ENCODE measurements at regions not wholly inside any gene's neighbourhood (a gene's known extent, or its start where the extent isn't known, plus 50 kb on each side); places are given as distances from the start of the nearest gene placed in this dataset.
"Not testable (repeated sequence)": the region's sequence is repeated elsewhere in the genome, so short reads cannot be mapped to it uniquely, and the experiment has no call there.

DNA sequence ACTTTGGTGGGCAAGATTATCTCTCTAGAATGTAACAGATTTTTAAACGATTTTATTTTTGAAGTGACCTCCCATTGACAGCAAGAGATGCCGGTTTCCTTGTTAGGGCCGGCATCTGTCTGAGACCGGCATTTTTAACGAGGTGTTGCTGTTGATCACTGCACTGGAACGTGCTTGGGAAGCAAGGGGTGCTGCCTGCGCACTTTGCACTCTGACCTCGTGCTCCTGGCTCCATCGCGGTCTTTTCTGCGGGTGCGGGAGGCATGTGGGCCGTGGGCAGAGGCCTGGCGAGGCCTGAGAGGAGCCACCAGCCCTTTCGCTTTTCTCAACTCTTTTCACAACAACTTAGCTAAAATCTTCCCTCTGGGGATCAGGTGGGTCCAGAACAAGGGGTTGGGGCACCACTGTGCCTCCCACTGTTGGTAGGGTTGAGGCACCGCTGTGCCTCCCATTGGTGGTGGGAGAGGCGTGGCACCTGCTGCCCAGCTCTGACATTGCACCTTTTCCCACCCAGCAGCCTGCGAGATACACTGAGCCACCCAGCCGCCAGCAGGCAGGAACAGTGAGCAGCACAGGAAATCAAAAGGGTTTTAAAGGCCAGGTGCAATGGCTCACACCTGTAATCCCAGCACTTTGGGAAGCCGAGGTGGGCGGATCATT is 209.5 kb downstream of the LAT start:
- FAIRE-seq: not testable (repeated sequence)

DNA sequence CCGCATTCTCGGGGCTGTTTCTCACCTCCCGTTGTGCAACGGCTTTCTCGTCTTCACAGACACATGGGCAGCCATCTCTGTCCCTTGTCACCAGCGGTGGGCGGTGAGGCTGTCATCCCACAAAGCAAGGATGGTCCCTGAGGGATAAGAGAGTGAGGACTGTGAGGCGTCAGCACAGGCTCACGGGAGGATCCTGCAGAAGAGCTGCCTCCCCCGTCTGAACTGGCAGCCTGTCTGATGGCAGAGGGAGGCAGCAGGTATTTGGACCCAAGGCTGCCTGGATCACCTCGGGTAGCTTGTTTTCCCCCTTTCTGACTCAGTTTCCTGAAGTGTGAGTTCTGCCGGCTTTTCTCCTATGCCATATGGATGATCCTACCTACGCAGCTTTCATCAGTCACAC is 208.8 kb downstream of the LAT start:
- ATAC-seq; SMC1A ChIA-PET (ENCODE audit: uncharacterized antibody, unreplicated experiment); H3K4me2 ChIP-seq (ENCODE audit: control insufficient read depth, insufficient read depth); H3K27me3 ChIP-seq (replicated peaks in 1 of 2; ENCODE audit: control insufficient read depth in 2 of 2, insufficient read depth in 2 of 2, low read length in 1 of 2); H2AFZ ChIP-seq (ENCODE audit: control insufficient read depth, low read depth, low read length); H3K79me2 ChIP-seq (ENCODE audit: control insufficient read depth, insufficient read depth, low read length); DNase-seq (ENCODE audit: low read depth, low spot score); H3K4me1 ChIP-seq (ENCODE audit: control insufficient read depth, insufficient read depth, low read length); intact Hi-C loops (cut with micrococcal nuclease; ENCODE audit: unreplicated experiment); H3K9ac ChIP-seq (ENCODE audit: control insufficient read depth, insufficient read depth, low read length); H3K27ac ChIP-seq (ENCODE audit: control insufficient read depth, insufficient read depth); FAIRE-seq; in situ Hi-C loops (cut with MboI); H3K4me3 ChIP-seq; CTCF ChIA-PET; H3K36me3 ChIP-seq (ENCODE audit: control insufficient read depth in 2 of 2, insufficient read depth in 2 of 2, low read length in 1 of 2); BruUV-seq (replicated peaks); H3K9me3 ChIP-seq (replicated peaks; ENCODE audit: control insufficient read depth, insufficient read depth, low read length); RAD21 ChIA-PET (ENCODE audit: unreplicated experiment); POLR2A ChIA-PET; H4K20me1 ChIP-seq (ENCODE audit: control insufficient read depth, insufficient read depth): not testable (repeated sequence)
- WGBS (ENCODE audit: insufficient coverage, insufficient replicate concordance, low lambda C conversion rate, missing lambda C conversion rate): 85% methylated on average over 12 of the region's 13 CpGs

More for the DNA sequence above, 209.5 kb downstream of the LAT start:
- BruUV-seq (replicated peaks); RAD21 ChIA-PET (ENCODE audit: unreplicated experiment); DNase-seq (ENCODE audit: low read depth, low spot score); intact Hi-C loops (cut with micrococcal nuclease; ENCODE audit: unreplicated experiment); ATAC-seq; H3K4me1 ChIP-seq (ENCODE audit: control insufficient read depth, insufficient read depth, low read length); H3K9me3 ChIP-seq (replicated peaks; ENCODE audit: control insufficient read depth, insufficient read depth, low read length); H3K36me3 ChIP-seq (ENCODE audit: control insufficient read depth in 2 of 2, insufficient read depth in 2 of 2, low read length in 1 of 2); H3K4me3 ChIP-seq; H3K79me2 ChIP-seq (ENCODE audit: control insufficient read depth, insufficient read depth, low read length); H3K9ac ChIP-seq (ENCODE audit: control insufficient read depth, insufficient read depth, low read length); H4K20me1 ChIP-seq (ENCODE audit: control insufficient read depth, insufficient read depth); H3K27me3 ChIP-seq (replicated peaks in 1 of 2; ENCODE audit: control insufficient read depth in 2 of 2, insufficient read depth in 2 of 2, low read length in 1 of 2); CTCF ChIA-PET; POLR2A ChIA-PET; H3K4me2 ChIP-seq (ENCODE audit: control insufficient read depth, insufficient read depth); SMC1A ChIA-PET (ENCODE audit: uncharacterized antibody, unreplicated experiment); H2AFZ ChIP-seq (ENCODE audit: control insufficient read depth, low read depth, low read length); H3K27ac ChIP-seq (ENCODE audit: control insufficient read depth, insufficient read depth); in situ Hi-C loops (cut with MboI): not testable (repeated sequence)
- WGBS (ENCODE audit: insufficient coverage, insufficient replicate concordance, low lambda C conversion rate, missing lambda C conversion rate): 67% methylated on average over 16 of the region's 21 CpGs

DNA sequence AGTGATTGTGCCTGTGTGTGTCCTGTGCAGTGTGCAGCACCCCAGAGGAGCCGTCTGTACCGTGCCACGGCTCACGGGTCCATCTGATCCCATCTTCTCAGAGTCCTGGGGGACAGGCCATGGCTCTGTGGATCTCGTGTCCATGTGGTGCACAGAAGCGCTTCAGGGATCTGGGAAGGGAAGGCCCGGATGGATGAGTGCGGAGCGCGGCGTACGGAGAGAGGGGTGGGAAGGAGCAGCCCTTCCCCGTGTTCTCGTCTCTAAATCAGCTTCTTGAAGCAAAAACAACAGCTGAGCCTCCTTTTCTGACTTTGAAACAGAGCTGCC is 208.4 kb downstream of the LAT start:
- RAD21 ChIA-PET (ENCODE audit: unreplicated experiment): interaction anchor here (1.0 kb wide), 1 partner anchor 825 kb away, joined by 5 read pairs; no protein-coding TSS in a partner anchor
- H2AFZ ChIP-seq (ENCODE audit: control insufficient read depth, low read depth, low read length); H3K36me3 ChIP-seq (ENCODE audit: control insufficient read depth in 2 of 2, insufficient read depth in 2 of 2, low read length in 1 of 2); H3K79me2 ChIP-seq (ENCODE audit: control insufficient read depth, insufficient read depth, low read length); H3K4me2 ChIP-seq (ENCODE audit: control insufficient read depth, insufficient read depth); POLR2A ChIA-PET; in situ Hi-C loops (cut with MboI); H3K27ac ChIP-seq (ENCODE audit: control insufficient read depth, insufficient read depth); H3K4me1 ChIP-seq (ENCODE audit: control insufficient read depth, insufficient read depth, low read length); H3K4me3 ChIP-seq; DNase-seq (ENCODE audit: low read depth, low spot score); BruUV-seq (replicated peaks); intact Hi-C loops (cut with micrococcal nuclease; ENCODE audit: unreplicated experiment); ATAC-seq; H3K27me3 ChIP-seq (replicated peaks in 1 of 2; ENCODE audit: control insufficient read depth in 2 of 2, insufficient read depth in 2 of 2, low read length in 1 of 2); SMC1A ChIA-PET (ENCODE audit: uncharacterized antibody, unreplicated experiment); H4K20me1 ChIP-seq (ENCODE audit: control insufficient read depth, insufficient read depth); CTCF ChIA-PET; FAIRE-seq; H3K9ac ChIP-seq (ENCODE audit: control insufficient read depth, insufficient read depth, low read length); H3K9me3 ChIP-seq (replicated peaks; ENCODE audit: control insufficient read depth, insufficient read depth, low read length): not testable (repeated sequence)
- 92% methylated on average over 14 of the region's 14 CpGs for WGBS (ENCODE audit: insufficient coverage, insufficient replicate concordance, low lambda C conversion rate, missing lambda C conversion rate)

Data from GM12878 (cell line).